Activated T-helper 2 cell treated with anti-CD3 and anti-CD28 coated beads, Interferon-gamma antibody, Interleukin-2, Interleukin-4, amounts not matched to agents 10 μg/mL and 5 μg/mL and 100 μg/mL, durations not matched to agents 14 hours and 24 hours and 36 hours (primary cell): ENCODE measurements at regions not wholly inside any gene's neighbourhood (a gene's known extent, or its start where the extent isn't known, plus 50 kb on each side); places are given as distances from the start of the nearest gene placed in this dataset.
"Not testable (repeated sequence)": the region's sequence is repeated elsewhere in the genome, so short reads cannot be mapped to it uniquely, and the experiment has no call there.

ENCODE experiments used
- DNase-seq: peaks from one replicate; pipeline ENCODE4 v3.0.0; 2021; ENCODE audit warnings: low spot score
- H3K27ac Mint-ChIP-seq: one replicate; pipeline ENCODE4 v1.8.0; 2021; ENCODE audit warnings: mixed read lengths
- H3K27me3 Mint-ChIP-seq: one replicate; pipeline ENCODE4 v1.8.0; 2021; ENCODE audit warnings: low read depth, mixed read lengths
- H3K36me3 Mint-ChIP-seq: one replicate; pipeline ENCODE4 v1.8.0; 2021; ENCODE audit warnings: low read depth, mixed read lengths
- H3K4me1 Mint-ChIP-seq: one replicate; pipeline ENCODE4 v1.8.0; 2021; ENCODE audit warnings: low read depth, mixed read lengths
- H3K4me3 Mint-ChIP-seq: one replicate; pipeline ENCODE4 v1.8.0; 2021; ENCODE audit warnings: low read depth, mild to moderate bottlenecking, moderate library complexity, mixed read lengths
- H3K9me3 Mint-ChIP-seq: one replicate; pipeline ENCODE4 v1.8.0; 2021; ENCODE audit warnings: mixed read lengths
- intact Hi-C: fragments of 100-400 bp; cut with micrococcal nuclease; formaldehyde crosslinking; loops from one replicate; pipeline ENCODE4 v1.15.1; 2023

DNA sequence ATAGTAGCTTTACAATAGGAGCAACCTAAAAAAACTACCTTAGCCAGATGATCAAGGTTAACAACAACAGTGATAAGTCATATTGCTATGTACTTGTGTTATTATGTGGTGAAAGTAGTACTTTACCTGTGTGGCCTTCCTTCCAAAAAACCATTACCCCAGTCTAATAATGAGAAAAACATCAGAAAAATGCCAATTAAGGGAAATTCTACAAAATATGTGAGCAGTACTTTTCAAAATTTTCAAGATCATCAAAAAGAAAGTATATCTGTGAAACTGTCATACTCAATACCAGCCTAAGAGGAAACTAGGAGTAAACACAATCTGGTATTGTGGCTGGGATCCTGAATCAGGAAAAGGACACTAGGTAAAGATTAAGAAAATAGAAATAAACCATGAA, 165.3 kb upstream of the PKP2 start:
- DNase-seq, result no peak
- H3K27ac Mint-ChIP-seq, result no peak overlapping the region
- intact Hi-C loops, result no loop called here
- no peaks in the 10 kb centered on the region for H3K36me3 Mint-ChIP-seq
- no peaks in the 10 kb centered on the region for H3K9me3 Mint-ChIP-seq
- H3K4me1 Mint-ChIP-seq, result no peaks in the 10 kb centered on the region
- H3K4me3 Mint-ChIP-seq, result no peak overlapping the region
- no peaks in the 10 kb centered on the region for H3K27me3 Mint-ChIP-seq

DNA sequence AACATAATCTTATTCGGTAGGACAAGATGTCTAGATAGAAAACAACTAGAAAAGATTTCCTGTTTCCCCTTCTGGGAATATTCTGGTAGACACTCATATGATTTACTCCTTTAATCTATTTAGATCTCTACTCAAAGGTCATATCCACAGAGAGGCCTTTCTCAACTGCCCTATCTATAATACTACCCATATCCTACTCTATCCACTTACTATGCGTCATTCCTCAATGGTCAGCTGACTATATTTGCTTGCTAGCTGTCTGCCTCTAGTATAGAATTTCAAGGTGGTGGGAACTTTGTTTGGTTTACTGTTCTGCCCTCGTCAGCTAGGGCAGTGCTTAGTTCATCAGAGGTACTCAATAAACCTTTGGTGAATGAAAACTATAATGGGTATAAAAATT, 157.8 kb upstream of the PKP2 start:
- H3K36me3 Mint-ChIP-seq, result no peaks in the 10 kb centered on the region
- no peak overlapping the region for H3K27ac Mint-ChIP-seq
- intact Hi-C loops, result no loop called here
- no peak overlapping the region for H3K4me3 Mint-ChIP-seq
- DNase-seq, result no peak
- no peaks in the 10 kb centered on the region for H3K4me1 Mint-ChIP-seq
- H3K9me3 Mint-ChIP-seq, result no peaks in the 10 kb centered on the region
- no peaks in the 10 kb centered on the region for H3K27me3 Mint-ChIP-seq

DNA sequence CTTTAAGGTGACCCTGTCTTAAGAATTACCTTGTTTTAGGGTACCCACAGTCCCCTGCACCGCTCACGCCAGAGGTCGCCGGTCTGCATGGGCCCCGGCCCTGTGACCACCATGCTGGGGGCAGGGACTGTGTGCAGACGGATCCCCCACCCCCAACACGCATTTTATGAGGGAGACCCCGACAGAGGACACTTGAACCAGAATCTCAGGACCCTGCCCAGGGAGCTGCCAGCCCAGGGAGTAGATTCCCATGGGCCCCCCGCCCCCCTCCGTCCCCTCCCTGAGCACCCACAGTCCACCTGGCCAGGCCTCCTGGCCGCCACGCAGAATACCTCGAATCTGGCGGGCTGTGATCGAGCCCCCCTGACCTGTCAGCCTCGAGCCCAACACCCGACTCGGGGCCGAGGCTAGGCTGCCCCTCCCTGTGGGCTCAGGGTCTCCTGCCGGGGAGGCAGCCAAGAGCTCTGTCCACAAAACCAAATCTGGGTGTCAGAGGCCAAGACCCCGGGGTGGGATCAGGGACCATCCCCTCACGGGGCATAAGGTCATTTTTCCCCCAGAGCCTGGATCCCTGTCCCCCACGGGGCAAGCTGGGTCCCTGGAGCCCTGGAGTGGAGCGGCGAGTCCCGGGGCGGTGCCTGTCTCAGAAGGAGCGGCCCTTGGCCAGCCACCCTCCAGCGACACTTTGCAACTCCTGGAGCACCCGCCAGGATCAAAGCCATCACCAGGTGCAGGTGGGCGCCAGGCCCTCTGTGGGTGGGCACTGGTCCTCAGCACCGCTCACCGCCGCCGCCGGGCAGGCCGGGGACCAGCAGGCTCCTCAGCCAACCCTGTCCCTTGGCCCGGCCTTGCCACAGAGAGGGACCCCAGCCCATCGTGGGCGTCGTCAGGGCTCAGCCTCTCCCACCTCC, 155.8 kb upstream of the PKP2 start:
- no peaks in the 10 kb centered on the region for H3K36me3 Mint-ChIP-seq
- H3K27me3 Mint-ChIP-seq, result no peaks in the 10 kb centered on the region
- H3K4me1 Mint-ChIP-seq, result no peaks in the 10 kb centered on the region
- intact Hi-C loops, result no loop called here
- DNase-seq, result no peak
- no peaks in the 10 kb centered on the region for H3K9me3 Mint-ChIP-seq
- no peak overlapping the region for H3K4me3 Mint-ChIP-seq
- no peak overlapping the region for H3K27ac Mint-ChIP-seq

GRCh38 chr12:33047666-33048065, 151.1 kb upstream of the PKP2 start:
- Mint-ChIP-seq H3K27ac (no peak overlapping the region), H3K4me3 (no peak overlapping the region), H3K36me3 (no peaks in the 10 kb centered on the region), H3K4me1 (no peaks in the 10 kb centered on the region), H3K27me3 (no peaks in the 10 kb centered on the region), H3K9me3 (no peaks in the 10 kb centered on the region)
- intact Hi-C loops, result no loop called here
- DNase-seq, result no peak

DNA sequence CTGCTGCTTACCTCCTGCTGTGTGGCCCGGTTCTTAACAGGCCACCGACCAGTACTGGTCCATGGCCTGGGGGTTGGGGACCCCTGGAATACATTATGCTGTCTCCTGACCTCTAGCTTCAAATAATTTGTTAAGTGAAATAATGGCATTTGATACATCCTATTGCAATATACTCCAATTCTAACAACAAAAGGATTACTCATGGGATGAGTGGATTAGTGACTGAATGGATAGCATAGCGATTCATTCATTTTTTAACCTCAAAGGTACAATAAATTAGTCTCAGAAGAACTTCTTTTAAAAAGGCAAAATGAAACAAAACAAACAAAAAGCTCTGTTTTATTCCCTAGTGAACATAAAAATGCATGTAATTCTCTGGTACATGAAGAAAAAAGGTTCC, 147.9 kb upstream of the PKP2 start:
- Mint-ChIP-seq H3K36me3 (no peaks in the 10 kb centered on the region), H3K9me3 (no peaks in the 10 kb centered on the region), H3K4me3 (no peak overlapping the region), H3K4me1 (no peaks in the 10 kb centered on the region), H3K27ac (no peak overlapping the region), H3K27me3 (no peaks in the 10 kb centered on the region)
- DNase-seq, result no peak
- intact Hi-C loops, result no loop called here

DNA sequence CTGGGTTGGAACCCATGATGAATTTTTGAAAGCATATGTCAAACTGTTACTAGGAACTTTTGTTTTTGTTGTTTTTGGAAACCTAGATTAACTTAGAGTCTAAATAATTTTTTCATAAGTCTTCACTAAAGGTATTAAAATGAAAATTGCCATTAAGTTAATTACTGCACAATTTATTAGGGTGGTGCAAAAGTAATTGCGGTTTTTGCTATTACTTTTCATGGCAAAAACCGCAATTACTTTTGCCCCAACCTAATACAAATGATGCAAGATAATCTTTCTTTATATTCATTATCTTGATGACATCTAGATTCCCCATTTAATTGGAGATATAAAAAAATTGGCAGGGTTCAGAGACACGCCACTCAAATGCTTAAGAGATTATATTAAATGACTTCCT, 145.0 kb upstream of the PKP2 start:
- intact Hi-C loops, result no loop called here
- Mint-ChIP-seq H3K4me1 (no peaks in the 10 kb centered on the region), H3K36me3 (no peaks in the 10 kb centered on the region), H3K4me3 (no peak overlapping the region), H3K27ac (no peak overlapping the region), H3K9me3 (no peaks in the 10 kb centered on the region), H3K27me3 (no peaks in the 10 kb centered on the region)
- no peak for DNase-seq

DNA sequence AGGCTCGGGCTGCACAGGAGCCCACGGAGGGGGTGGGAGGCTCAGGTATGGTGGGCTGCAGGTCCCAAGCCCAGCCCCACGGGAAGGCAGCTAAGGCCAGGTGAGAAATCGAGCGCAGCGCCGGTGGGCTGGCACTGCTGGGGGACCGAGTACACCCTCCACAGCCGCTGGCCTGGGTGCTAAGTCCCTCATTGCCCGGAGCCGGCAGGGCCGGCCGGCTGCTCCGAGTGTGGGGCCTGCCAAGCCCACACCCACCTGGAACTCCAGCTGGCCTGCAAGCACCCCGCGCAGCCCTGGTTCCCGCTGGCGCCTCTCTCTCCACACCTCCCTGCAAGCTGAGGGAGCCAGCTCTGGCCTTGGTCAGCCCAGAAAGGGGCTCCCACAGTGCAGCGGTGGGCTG, 137.4 kb upstream of the PKP2 start:
- H3K9me3 Mint-ChIP-seq, H3K27ac Mint-ChIP-seq, H3K4me1 Mint-ChIP-seq, intact Hi-C loops, H3K27me3 Mint-ChIP-seq, H3K4me3 Mint-ChIP-seq, H3K36me3 Mint-ChIP-seq, DNase-seq: not testable (repeated sequence)

DNA sequence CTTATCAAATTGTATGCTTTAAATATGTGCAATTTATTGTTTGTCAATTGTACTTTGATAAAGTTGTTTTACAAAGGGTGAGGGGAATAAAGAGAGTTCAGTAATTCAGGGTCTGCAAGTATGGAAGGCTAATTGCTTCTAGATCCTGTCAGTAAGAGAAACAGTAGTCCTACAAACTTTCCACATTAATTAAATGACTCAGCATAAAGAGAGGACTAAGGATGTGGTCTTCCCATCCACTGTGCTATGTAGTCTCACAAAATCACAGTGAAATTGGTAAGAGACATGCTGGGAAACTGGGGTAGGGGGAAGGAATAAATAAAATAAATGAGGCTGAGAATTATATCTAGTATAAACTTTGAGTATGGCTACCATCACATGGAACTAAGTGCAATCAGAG, 130.2 kb upstream of the PKP2 start:
- no peaks in the 10 kb centered on the region for H3K27me3 Mint-ChIP-seq
- H3K4me1 Mint-ChIP-seq, result no peaks in the 10 kb centered on the region
- H3K36me3 Mint-ChIP-seq, result no peaks in the 10 kb centered on the region
- intact Hi-C loops, result no loop called here
- no peak overlapping the region for H3K27ac Mint-ChIP-seq
- H3K9me3 Mint-ChIP-seq, result peaks cover 4% of the 10 kb centered on the region
- DNase-seq, result no peak
- no peak overlapping the region for H3K4me3 Mint-ChIP-seq

DNA sequence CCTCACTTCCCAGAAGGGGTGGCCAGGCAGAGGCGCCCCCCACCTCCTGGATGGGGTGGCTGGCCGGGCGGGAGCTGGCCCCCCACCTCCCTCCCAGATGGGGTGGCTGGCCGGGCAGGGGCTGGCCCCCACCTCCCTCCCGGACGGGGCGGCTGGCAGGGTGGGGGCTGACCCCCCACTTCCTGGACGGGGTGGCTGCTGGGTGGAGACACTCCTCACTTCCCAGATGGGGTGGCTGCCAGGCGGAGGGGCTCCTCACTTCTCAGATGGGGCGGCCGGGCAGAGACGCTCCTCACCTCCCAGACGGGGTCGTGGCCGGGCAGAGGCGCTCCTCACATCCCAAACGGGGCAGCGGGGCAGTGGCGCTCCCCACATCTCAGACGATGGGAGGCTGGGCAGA, 126.1 kb upstream of the PKP2 start:
- DNase-seq, H3K36me3 Mint-ChIP-seq, H3K4me1 Mint-ChIP-seq, H3K27ac Mint-ChIP-seq, H3K4me3 Mint-ChIP-seq, H3K27me3 Mint-ChIP-seq, intact Hi-C loops: not testable (repeated sequence)
- peaks cover 21% of the 10 kb centered on the region for H3K9me3 Mint-ChIP-seq

- H3K4me1 Mint-ChIP-seq, intact Hi-C loops, H3K36me3 Mint-ChIP-seq, H3K27ac Mint-ChIP-seq, H3K4me3 Mint-ChIP-seq, H3K27me3 Mint-ChIP-seq, DNase-seq: not testable (repeated sequence)
- H3K9me3 Mint-ChIP-seq, result peaks cover 30% of the 10 kb centered on the region
Observed at GRCh38 chr12:33017029-33017428, 120.5 kb upstream of the PKP2 start.

DNA sequence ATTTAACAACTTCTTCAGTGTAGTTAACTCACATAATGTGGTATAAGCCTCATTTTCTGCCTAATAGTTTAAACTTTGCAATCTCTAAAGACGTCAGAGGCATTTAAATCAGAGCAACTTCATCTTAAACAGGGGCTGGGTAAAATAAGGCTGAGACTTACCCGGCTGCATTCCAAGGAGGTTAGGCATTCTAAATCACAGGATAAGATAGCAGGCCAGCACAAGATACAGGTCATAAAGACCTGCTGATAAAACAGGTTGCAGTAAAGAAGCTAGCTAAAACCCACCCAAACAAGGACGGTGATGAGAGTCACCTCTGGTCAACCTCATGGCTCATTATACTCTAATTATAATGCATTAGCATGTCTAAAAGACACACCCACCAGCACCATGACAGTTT, 115.6 kb upstream of the PKP2 start:
- no peaks in the 10 kb centered on the region for H3K36me3 Mint-ChIP-seq
- intact Hi-C loops, result no loop called here
- H3K27me3 Mint-ChIP-seq, result no peaks in the 10 kb centered on the region
- H3K4me3 Mint-ChIP-seq, result no peak overlapping the region
- H3K9me3 Mint-ChIP-seq, result peaks cover 14% of the 10 kb centered on the region
- no peak for DNase-seq
- no peaks in the 10 kb centered on the region for H3K4me1 Mint-ChIP-seq
- H3K27ac Mint-ChIP-seq, result no peak overlapping the region

- Mint-ChIP-seq H3K4me1 (no peaks in the 10 kb centered on the region), H3K4me3 (no peak overlapping the region), H3K9me3 (peaks cover 4% of the 10 kb centered on the region), H3K27me3 (no peaks in the 10 kb centered on the region), H3K36me3 (no peaks in the 10 kb centered on the region), H3K27ac (no peak overlapping the region)
- DNase-seq, result no peak
- intact Hi-C loops, result no loop called here
Observed at GRCh38 chr12:33006106-33006505, 109.5 kb upstream of the PKP2 start.

- intact Hi-C loops, result no loop called here
- H3K4me1 Mint-ChIP-seq, result no peaks in the 10 kb centered on the region
- H3K27me3 Mint-ChIP-seq, result no peaks in the 10 kb centered on the region
- no peak overlapping the region for H3K4me3 Mint-ChIP-seq
- H3K9me3 Mint-ChIP-seq, result no peaks in the 10 kb centered on the region
- H3K36me3 Mint-ChIP-seq, result no peaks in the 10 kb centered on the region
- H3K27ac Mint-ChIP-seq, result no peak overlapping the region
- no peak for DNase-seq
Observed at GRCh38 chr12:33000016-33000415, 103.4 kb upstream of the PKP2 start.

DNA sequence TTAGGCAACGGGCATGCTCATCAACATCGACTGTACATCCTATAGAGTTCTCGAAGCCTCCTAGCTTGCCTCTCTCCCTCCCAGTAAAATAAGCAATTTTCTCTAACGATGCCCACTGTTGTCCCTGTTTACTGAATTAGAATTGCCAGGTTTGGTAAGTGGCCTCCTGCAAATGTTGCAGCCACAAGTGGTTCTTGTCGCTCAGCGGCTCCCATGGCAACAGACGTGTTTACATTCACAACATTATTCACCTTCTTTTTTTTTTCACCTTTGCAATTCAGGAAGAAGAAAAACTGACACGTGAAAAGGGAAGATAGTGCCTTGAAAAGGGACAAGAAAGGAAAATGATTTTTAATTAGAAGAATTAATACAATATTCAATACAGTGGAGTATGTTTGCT, 100.9 kb upstream of the PKP2 start:
- intact Hi-C loops, result no loop called here
- Mint-ChIP-seq H3K9me3 (no peaks in the 10 kb centered on the region), H3K4me1 (no peaks in the 10 kb centered on the region), H3K27ac (no peak overlapping the region), H3K27me3 (no peaks in the 10 kb centered on the region), H3K36me3 (no peaks in the 10 kb centered on the region), H3K4me3 (no peak overlapping the region)
- DNase-seq, result no peak
